Neural cell (in vitro differentiated cells): ENCODE measurements at regions not wholly inside any gene's neighbourhood (a gene's known extent, or its start where the extent isn't known, plus 50 kb on each side); places are given as distances from the start of the nearest gene placed in this dataset.

Experiments used
- H2AFZ ChIP-seq: fragments of 200-600, 300-800 bp; sonication (generic), shearing (Covaris generic); 2 replicates; pipeline ENCODE4 v1.6.0; 2014; ENCODE audit warnings: low read depth, mild to moderate bottlenecking, antibody characterized with exemption, low read length, moderate library complexity
- H3F3A ChIP-seq: fragments of 200-600 bp; shearing (Covaris generic); 2 replicates; pipeline ENCODE4 v1.6.1; 2016; ENCODE audit warnings: mild to moderate bottlenecking, moderate library complexity, mixed read lengths, antibody characterized with exemption, low read length; ENCODE audit not compliant: insufficient read depth, poor library complexity, severe bottlenecking
- H3K27ac ChIP-seq: fragments of 200-600, 300-800 bp; sonication (generic), shearing (Covaris generic); 2 replicates; pipeline ENCODE4 v1.5.1; 2014; ENCODE audit warnings: mild to moderate bottlenecking, low read length, moderate library complexity
- H3K27me3 ChIP-seq: fragments of 300-800, 200-600 bp; sonication (generic), shearing (Covaris generic); 2 replicates; pipeline ENCODE4 v1.6.0; 2014; ENCODE audit warnings: mild to moderate bottlenecking, low read depth, low read length, moderate library complexity; ENCODE audit not compliant: insufficient read depth
- H3K36me3 ChIP-seq: fragments of 300-800, 200-600 bp; sonication (generic), shearing (Covaris generic); 2 replicates; pipeline ENCODE4 v1.5.1; 2014; ENCODE audit warnings: mild to moderate bottlenecking, antibody characterized with exemption, low read length, moderate library complexity; ENCODE audit not compliant: insufficient read depth
- H3K4me2 ChIP-seq: fragments of 300-800, 200-600 bp; sonication (generic), shearing (Covaris generic); 2 replicates; pipeline ENCODE4 v1.6.0; 2014; ENCODE audit warnings: mild to moderate bottlenecking, low read length
- H3K4me3 ChIP-seq: fragments of 300-800, 200-600 bp; sonication (generic), shearing (Covaris generic); 2 replicates; pipeline ENCODE4 v1.5.1; 2014; ENCODE audit warnings: mild to moderate bottlenecking, low read length, moderate library complexity
- H3K79me2 ChIP-seq: fragments of 200-600 bp; shearing (Covaris generic); replicated peaks from 2 replicates; pipeline ENCODE4 v1.6.0; 2014; ENCODE audit warnings: mild to moderate bottlenecking, low read length, moderate library complexity; ENCODE audit not compliant: insufficient read depth
- H3K9ac ChIP-seq: fragments of 300-800, 200-600 bp; sonication (generic), shearing (Covaris generic); 2 replicates; pipeline ENCODE4 v1.6.1; 2016; ENCODE audit warnings: mild to moderate bottlenecking, low read length, mixed read lengths
- H3K9me2 ChIP-seq: fragments of 200-600 bp; shearing (Covaris generic); 2 replicates; pipeline ENCODE4 v1.6.1; 2016; ENCODE audit warnings: mild to moderate bottlenecking, low read length, mixed read lengths; ENCODE audit not compliant: insufficient read depth
- H3K9me3 ChIP-seq: fragments of 200-600, 300-800 bp; sonication (generic), shearing (Covaris generic); 2 replicates; pipeline ENCODE4 v1.6.1; 2016; ENCODE audit warnings: mild to moderate bottlenecking, mixed run types, low read length, moderate library complexity, mixed read lengths
- H4K20me1 ChIP-seq: fragments of 200-600 bp; shearing (Covaris generic); 2 replicates; pipeline ENCODE4 v1.6.1; 2016; ENCODE audit warnings: mild to moderate bottlenecking, mixed run types; ENCODE audit not compliant: insufficient read depth
- CTCF ChIP-seq: fragments of 450-650 bp; IDR thresholded peaks from 2 replicates; pipeline ENCODE4 v1.5.1; 2014; ENCODE audit warnings: antibody characterized with exemption, mild to moderate bottlenecking, moderate library complexity; ENCODE audit not compliant: poor library complexity, severe bottlenecking
- EP300 ChIP-seq: fragments of 450-650 bp; conservative IDR thresholded peaks from 2 replicates; pipeline ENCODE4 v1.6.1; 2014; ENCODE audit warnings: antibody characterized with exemption, mild to moderate bottlenecking, moderate library complexity; ENCODE audit not compliant: poor library complexity, severe bottlenecking
- EZH2 ChIP-seq: fragments of 200-600, 300-800 bp; shearing (Covaris generic), sonication (generic); IDR thresholded peaks from 2 replicates; pipeline ENCODE4 v1.6.1; 2014; ENCODE audit warnings: antibody characterized with exemption, low read length, borderline replicate concordance, mild to moderate bottlenecking; ENCODE audit not compliant: insufficient read depth, poor library complexity, severe bottlenecking
- MXI1 ChIP-seq: fragments of 450-650 bp; conservative IDR thresholded peaks from 2 replicates; pipeline ENCODE4 v1.6.1; 2014; ENCODE audit warnings: antibody characterized with exemption, mild to moderate bottlenecking; ENCODE audit not compliant: poor library complexity, severe bottlenecking
- POLR2AphosphoS5 ChIP-seq: IDR thresholded peaks from 2 replicates; pipeline ENCODE4 v1.6.1; 2012
- RAD21 ChIP-seq: fragments of 450-650 bp; conservative IDR thresholded peaks from 2 replicates; pipeline ENCODE4 v1.6.1; 2014; ENCODE audit warnings: antibody characterized with exemption, mild to moderate bottlenecking, moderate library complexity
- REST ChIP-seq: IDR thresholded peaks from 2 replicates; pipeline ENCODE4 v1.6.1; 2012; ENCODE audit warnings: borderline replicate concordance
- SMC3 ChIP-seq: fragments of 450-650 bp; conservative IDR thresholded peaks from 2 replicates; pipeline ENCODE4 v1.6.1; 2014; ENCODE audit warnings: antibody characterized with exemption, mild to moderate bottlenecking, moderate library complexity; ENCODE audit not compliant: poor library complexity
- TAF1 ChIP-seq: IDR thresholded peaks from 2 replicates; pipeline ENCODE4 v1.6.1; 2012; ENCODE audit warnings: low read depth

- no peaks in the 10 kb centered on the region for H3K36me3 ChIP-seq
- no peaks in the 10 kb centered on the region for H3K27me3 ChIP-seq
- H3F3A ChIP-seq, result no peaks in the 10 kb centered on the region
- H3K79me2 ChIP-seq, result no peaks in the 10 kb centered on the region
- no peak overlapping the region for H2AFZ ChIP-seq
- TF ChIP-seq CTCF (no peak), MXI1 (no peak), POLR2AphosphoS5 (no peak), SMC3 (no peak), EZH2 (no peak), REST (no peak), RAD21 (no peak), EP300 (no peak), TAF1 (no peak)
- H3K9ac ChIP-seq, result no peak overlapping the region
- no peak overlapping the region for H3K4me3 ChIP-seq
- H3K9me3 ChIP-seq, result no peaks in the 10 kb centered on the region
- no peaks in the 10 kb centered on the region for H4K20me1 ChIP-seq
- no peaks in the 10 kb centered on the region for H3K9me2 ChIP-seq
- no peak overlapping the region for H3K27ac ChIP-seq
- no peak overlapping the region for H3K4me2 ChIP-seq
Observed at GRCh38 chr7:80316811-80317210, 182.2 kb downstream of the GNAI1 start.

- no peak overlapping the region for H3K4me2 ChIP-seq
- no peaks in the 10 kb centered on the region for H3F3A ChIP-seq
- no peak overlapping the region for H3K9ac ChIP-seq
- no peak overlapping the region for H2AFZ ChIP-seq
- no peak for TF ChIP-seq EP300
- no peak for TF ChIP-seq CTCF
- TF ChIP-seq TAF1, result no peak
- TF ChIP-seq REST, result no peak
- TF ChIP-seq SMC3, result no peak
- TF ChIP-seq POLR2AphosphoS5, result no peak
- TF ChIP-seq MXI1, result no peak
- no peak for TF ChIP-seq RAD21
- no peak for TF ChIP-seq EZH2
- no peaks in the 10 kb centered on the region for H3K9me3 ChIP-seq
- no peaks in the 10 kb centered on the region for H3K27me3 ChIP-seq
- H3K27ac ChIP-seq, result no peak overlapping the region
- H3K79me2 ChIP-seq, result no peaks in the 10 kb centered on the region
- H3K9me2 ChIP-seq, result no peaks in the 10 kb centered on the region
- H3K4me3 ChIP-seq, result no peak overlapping the region
- H3K36me3 ChIP-seq, result no peaks in the 10 kb centered on the region
- H4K20me1 ChIP-seq, result no peaks in the 10 kb centered on the region
Observed at GRCh38 chr7:80313716-80314115, 179.1 kb downstream of the GNAI1 start.
